HepG2 (cell line): ENCODE measurements at regions not wholly inside any gene's neighbourhood (a gene's known extent, or its start where the extent isn't known, plus 50 kb on each side); places are given as distances from the start of the nearest gene placed in this dataset.

Experiments
- ATAC-seq: fragments of 200-7000 bp; cut with Tn5 transposase; 3 replicates; pipeline ENCODE4 v1.9.1; 2020; ENCODE audit warnings: mild to moderate bottlenecking, moderate library complexity
- BruUV-seq: library from RNA; stranded (reverse); fragments of 400-500 nt; replicated peaks from 2 replicates; lab custom pipeline; 2021; lab: Mats Ljungman, UMichigan
- CTCF ChIA-PET: fragments of 300-600 bp; formaldehyde crosslinking; extraction: SDS; loops from one replicate; lab custom pipeline; 2021; ENCODE audit warnings: low total read pairs, inconsistent platforms, low intra/inter-chr PET ratio; lab: Yijun Ruan, JAX
- POLR2A ChIA-PET: fragments of 350-600 bp; sonication (Branson Sonifier 250); formaldehyde crosslinking; loops from one replicate; lab custom pipeline; 2020; ENCODE audit warnings: antibody characterized with exemption, inconsistent platforms; lab: Yijun Ruan, JAX
- DNase-seq: peaks from one replicate; pipeline ENCODE4 v3.0.0-alpha.2; 2015; ENCODE audit warnings: low spot score
- FAIRE-seq: peaks from 3 replicates; lab custom pipeline; 2011; peaks lifted over from hg19 to GRCh38; lab: Jason Lieb, UNC
- H2AFZ ChIP-seq: one replicate; pipeline ENCODE4 v1.6.1; 2011; ENCODE audit warnings: low read length, inconsistent platforms
- H3K27ac ChIP-seq: fragments of 300-600 bp; 3 replicates; pipeline ENCODE4 v1.8.0; 2011; ENCODE audit warnings: mixed run types, mild to moderate bottlenecking, mixed read lengths, low read length, inconsistent platforms; ENCODE audit not compliant: insufficient read depth; ENCODE audit errors: extremely low read length
- H3K27me3 ChIP-seq, 2 experiments: fragments of 200-600 bp in 1 of 2; 2 replicates in 1 of 2; 3 replicates in 1 of 2; pipeline versions ENCODE4 v1.6.0 to v1.8.0; 2011; ENCODE audit warnings: low read length in 2 of 2, mild to moderate bottlenecking in 2 of 2, moderate library complexity in 2 of 2, inconsistent platforms in 1 of 2; ENCODE audit not compliant: insufficient read depth in 2 of 2, control insufficient read depth in 1 of 2
- H3K36me3 ChIP-seq, 2 experiments: fragments of 200-600 bp in 1 of 2; replicated peaks in 1 of 2; 2 replicates in 1 of 2; 3 replicates in 1 of 2; pipeline versions ENCODE4 v1.5.1 to v1.8.0; 2011; ENCODE audit warnings: low read length in 2 of 2, inconsistent platforms in 1 of 2; ENCODE audit not compliant: insufficient read depth in 2 of 2, control insufficient read depth in 1 of 2
- H3K4me1 ChIP-seq: 2 replicates; pipeline ENCODE4 v1.5.1; 2012; ENCODE audit warnings: low read length, inconsistent platforms; ENCODE audit not compliant: insufficient read depth
- H3K4me2 ChIP-seq: 2 replicates; pipeline ENCODE4 v1.6.0; 2011; ENCODE audit warnings: low read depth, low read length, inconsistent platforms
- H3K4me3 ChIP-seq, 3 experiments: fragments of 200-600 bp in 1 of 3; sonication (generic), shearing (Covaris generic) in 1 of 3; replicated peaks in 1 of 3; 2 replicates each; pipeline ENCODE4 v1.5.1; 2011 to 2016; ENCODE audit warnings: low read length in 3 of 3, inconsistent platforms in 2 of 3, low read depth in 2 of 3, mild to moderate bottlenecking in 2 of 3, control low read depth in 1 of 3, mixed read lengths in 1 of 3; ENCODE audit not compliant: insufficient read depth in 1 of 3
- H3K79me2 ChIP-seq: one replicate; pipeline ENCODE4 v1.6.1; 2011; ENCODE audit warnings: low read length, inconsistent platforms; ENCODE audit not compliant: insufficient read depth
- H3K9ac ChIP-seq: 2 replicates; pipeline ENCODE4 v1.6.0; 2011; ENCODE audit warnings: mild to moderate bottlenecking, low read depth, low read length, inconsistent platforms; ENCODE audit not compliant: insufficient read depth
- H3K9me3 ChIP-seq: 2 replicates; pipeline ENCODE4 v1.5.1; 2012; ENCODE audit warnings: mild to moderate bottlenecking, low read length
- H4K20me1 ChIP-seq: 2 replicates; pipeline ENCODE4 v1.6.0; 2011; ENCODE audit warnings: inconsistent platforms, mild to moderate bottlenecking, low read length, moderate library complexity; ENCODE audit not compliant: insufficient read depth
- GPBP1L1 ChIP-seq: sonication (generic); formaldehyde crosslinking; IDR thresholded peaks from 2 replicates; pipeline ENCODE4 v1.5.0; 2020; ENCODE audit warnings: mild to moderate bottlenecking, missing genetic modification reagents
- NFE2L2 ChIP-seq: fragments of 150-350 bp; IDR thresholded peaks from 2 replicates; pipeline ENCODE4 v1.6.1; 2014; ENCODE audit warnings: low read length
- PHF20 ChIP-seq: sonication (generic); formaldehyde crosslinking; IDR thresholded peaks from 2 replicates; pipeline ENCODE4 v1.5.0; 2020; ENCODE audit warnings: mild to moderate bottlenecking, missing genetic modification reagents
- SNAPC4 ChIP-seq: sonication (generic); formaldehyde crosslinking; IDR thresholded peaks from 2 replicates; pipeline ENCODE4 v1.4.0; 2020; ENCODE audit warnings: mild to moderate bottlenecking, missing genetic modification reagents
- ZKSCAN5 ChIP-seq: sonication (generic); formaldehyde crosslinking; IDR thresholded peaks from 2 replicates; pipeline ENCODE4 v1.5.1; 2020; ENCODE audit warnings: mild to moderate bottlenecking, missing genetic modification reagents
- ZNF143 ChIP-seq: sonication (generic); formaldehyde crosslinking; IDR thresholded peaks from 2 replicates; pipeline ENCODE4 v1.4.0; 2020; ENCODE audit warnings: missing genetic modification reagents
- WGBS: methylation state at CpG from one replicate; pipeline ENCODE4 v1.1.6; 2017; ENCODE audit warnings: low lambda C conversion rate; 5-methylcytosine and 5-hydroxymethylcytosine counted together
- in situ Hi-C: cut with HindIII; loops from 2 replicates; pipeline ENCODE4 v1.10.0; 2017; ENCODE audit warnings: low pct_unique_long_range_greater_than_20kb; ENCODE audit not compliant: extremely low pct_ligation_motif_present
- intact Hi-C: fragments of 100-400 bp; cut with micrococcal nuclease; formaldehyde crosslinking; loops from one replicate; pipeline ENCODE4 v1.10.0; 2022; ENCODE audit not compliant: unreplicated experiment

GRCh38 chr1:83017276-83017675, 981.7 kb downstream of the TTLL7 start:
- intact Hi-C loops, result no loop called here
- BruUV-seq, result no TSS peak
- Histone ChIP-seq H3K27me3 (no peaks in the 10 kb centered on the region), H3K4me1 (no peaks in the 10 kb centered on the region), H3K36me3 (no peaks in the 10 kb centered on the region), H3K4me2 (no peak overlapping the region), H3K27ac (no peak overlapping the region), H3K79me2 (no peaks in the 10 kb centered on the region), H3K9me3 (peaks cover 61% of the 10 kb centered on the region), H3K9ac (no peak overlapping the region), H2AFZ (no peak overlapping the region), H3K4me3 (no peak overlapping the region), H4K20me1 (no peaks in the 10 kb centered on the region)
- DNase-seq (no peak), FAIRE-seq (no peak), ATAC-seq (no peak)
- no peak for TF ChIP-seq SNAPC4 (CRISPR knock-in tag)
- no peak for TF ChIP-seq GPBP1L1 (CRISPR knock-in tag)
- no peak for TF ChIP-seq PHF20
- TF ChIP-seq ZNF143, result no peak
- TF ChIP-seq ZKSCAN5, result no peak
- no peak for TF ChIP-seq NFE2L2
- CTCF ChIA-PET, result no interaction called here
- 0% methylated on average over 1 of the region's 1 CpG for WGBS
- POLR2A ChIA-PET, result no interaction called here
- in situ Hi-C loops, result no loop called here
